SHP77 (cell line): ENCODE measurements at regions not wholly inside any gene's neighbourhood (a gene's known extent, or its start where the extent isn't known, plus 50 kb on each side); places are given as distances from the start of the nearest gene placed in this dataset.
"Not testable (repeated sequence)": the region's sequence is repeated elsewhere in the genome, so short reads cannot be mapped to it uniquely, and the experiment has no call there.

Experiments used
- DNase-seq, 2 experiments: peaks; one replicate each; lab custom pipeline; 2025; lab: John Stamatoyannopoulos, UW

DNA sequence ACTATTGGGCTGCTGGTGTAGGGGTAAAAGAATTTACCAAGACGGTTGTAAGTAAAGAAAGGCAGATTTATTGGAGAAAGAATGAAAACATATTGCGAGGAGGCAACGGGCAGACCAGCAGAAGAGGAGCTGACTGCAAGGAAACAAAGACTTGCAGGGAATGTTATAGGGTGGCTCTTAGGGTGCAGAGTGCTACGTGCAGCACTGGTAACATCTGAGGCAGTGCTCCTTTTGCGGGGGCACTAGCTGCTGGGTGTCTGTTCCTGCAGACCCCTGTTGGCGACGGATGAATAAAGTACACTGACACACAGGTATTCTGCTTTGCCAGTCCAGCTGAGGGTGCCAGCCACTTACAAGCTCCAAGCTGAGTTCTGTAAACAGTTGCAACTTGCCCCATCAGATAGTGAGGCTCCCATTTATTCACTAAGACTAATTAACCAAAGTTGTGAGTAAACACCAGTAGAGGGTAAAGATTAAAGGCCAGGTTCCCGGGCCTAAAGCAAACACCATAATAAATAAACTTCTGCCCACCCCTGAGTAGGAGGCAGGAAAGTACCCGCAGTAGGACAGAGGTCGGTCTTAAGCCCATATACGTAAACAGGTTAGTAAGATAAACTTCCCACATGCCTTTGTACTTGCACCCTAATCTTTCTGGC lies 140.2 kb upstream of the KCNK1 start:
- DNase-seq: no peak

DNA sequence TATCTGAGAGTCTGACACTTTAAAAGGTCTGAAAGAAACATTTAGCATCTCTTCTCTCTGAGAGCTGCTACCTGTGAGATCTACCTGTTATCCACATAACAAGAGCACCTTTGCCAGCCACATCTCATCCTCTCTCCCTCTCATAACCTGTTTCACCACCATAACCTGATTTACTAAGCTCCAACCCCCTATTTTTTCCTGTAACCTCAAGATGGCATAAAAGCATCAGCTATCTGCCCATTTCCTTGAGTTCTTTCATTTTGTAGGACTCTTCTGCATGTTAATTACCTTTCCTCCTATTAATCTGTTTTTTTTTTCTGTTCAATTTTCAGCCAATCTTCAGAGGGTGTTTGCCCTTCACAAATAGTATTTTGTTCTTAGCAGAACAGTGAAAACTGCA lies 136.5 kb upstream of the KCNK1 start:
- DNase-seq: no peak

DNA sequence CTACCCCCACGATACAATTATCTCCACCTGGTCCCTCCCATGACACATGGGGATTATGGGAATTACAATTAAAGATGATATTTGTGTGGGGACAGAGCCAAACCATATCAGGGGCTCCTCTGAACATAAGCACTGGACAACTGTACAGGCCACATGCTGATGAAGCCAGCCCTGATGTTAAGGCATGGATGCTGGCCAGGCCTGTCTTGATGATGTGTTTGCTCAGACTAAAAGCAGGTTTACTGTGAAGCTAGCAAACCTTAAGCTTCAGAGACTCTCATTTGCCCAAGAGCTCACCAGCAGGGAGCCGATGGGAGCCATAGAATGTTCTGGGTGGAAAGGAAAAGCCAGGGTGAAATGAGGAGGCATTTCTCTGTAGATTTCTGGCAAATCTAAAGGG lies 135.3 kb upstream of the KCNK1 start:
- DNase-seq: no peak

DNA sequence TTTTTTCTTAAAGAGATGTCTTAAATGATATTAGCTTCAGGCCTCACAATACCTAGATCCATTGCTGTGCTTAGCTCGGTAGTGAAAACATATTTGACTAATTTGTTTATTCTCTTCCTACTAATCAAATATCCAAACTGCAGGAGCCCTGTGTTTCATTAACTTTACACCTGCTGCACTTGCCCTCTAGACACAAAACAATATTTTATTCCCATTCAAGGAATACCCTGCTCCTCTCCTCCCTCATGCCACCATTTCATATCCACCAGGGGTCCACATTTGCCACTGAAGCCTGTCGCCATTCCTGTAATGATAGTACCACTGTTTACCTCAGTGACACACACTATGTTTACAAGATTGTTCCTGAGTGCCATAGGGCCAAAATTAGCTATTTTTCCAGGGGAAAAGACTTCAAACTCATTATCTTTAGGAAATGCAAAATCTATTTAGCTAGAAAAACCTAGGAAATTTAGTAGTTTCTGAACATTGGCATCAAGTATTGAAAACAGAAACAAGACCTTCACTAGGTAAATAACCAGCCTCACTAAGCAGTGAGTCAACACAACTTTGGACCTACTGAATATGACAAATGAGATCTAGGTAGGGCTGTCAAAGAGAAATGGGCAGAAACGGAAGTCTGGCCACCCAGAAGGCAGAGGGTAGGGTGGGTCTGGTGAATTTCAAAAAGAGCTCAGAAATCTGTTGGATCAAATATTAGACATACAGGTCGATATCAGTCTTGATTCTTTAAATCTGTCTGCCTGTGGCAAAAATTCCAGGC lies 134.6 kb upstream of the KCNK1 start:
- DNase-seq: no peak

DNA sequence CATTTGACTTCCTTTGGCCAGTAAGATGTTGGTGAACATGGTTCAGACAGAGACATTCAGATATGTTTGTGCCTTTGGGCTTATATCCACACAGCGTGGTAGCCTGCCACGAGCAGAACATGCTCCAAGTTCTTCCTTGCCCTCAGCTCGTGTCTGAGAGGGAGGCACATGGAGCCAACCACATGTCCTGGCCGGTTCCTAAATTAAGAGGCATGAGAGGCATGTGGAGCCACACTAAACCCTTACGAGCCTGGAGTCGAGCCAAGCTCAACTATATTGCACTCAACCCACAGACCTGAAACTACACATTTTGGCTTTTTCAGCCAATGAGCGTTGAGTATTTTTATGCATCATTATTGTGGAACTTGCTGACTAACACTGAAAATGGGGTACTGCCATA lies 133.7 kb upstream of the KCNK1 start:
- no peak for DNase-seq

DNA sequence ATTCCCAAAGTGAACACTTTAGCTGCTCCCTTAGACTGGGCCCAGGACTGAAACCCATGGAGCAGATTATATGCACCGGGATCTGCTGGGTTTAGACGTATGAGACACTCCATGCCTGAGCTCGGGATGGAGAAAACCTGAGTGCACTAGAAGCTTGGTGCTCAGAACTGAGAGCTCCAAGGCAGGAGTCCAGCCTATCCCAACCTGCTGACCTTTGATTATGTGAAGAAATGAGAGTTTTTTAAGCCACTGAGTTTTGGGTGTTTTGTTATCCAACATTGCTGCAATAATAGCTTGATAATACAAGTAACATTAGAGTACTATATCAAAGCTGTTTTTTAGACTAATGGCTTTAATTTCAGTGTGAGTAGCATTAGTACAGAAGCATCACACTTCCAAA lies 131.5 kb upstream of the KCNK1 start:
- DNase-seq: no peak

DNA sequence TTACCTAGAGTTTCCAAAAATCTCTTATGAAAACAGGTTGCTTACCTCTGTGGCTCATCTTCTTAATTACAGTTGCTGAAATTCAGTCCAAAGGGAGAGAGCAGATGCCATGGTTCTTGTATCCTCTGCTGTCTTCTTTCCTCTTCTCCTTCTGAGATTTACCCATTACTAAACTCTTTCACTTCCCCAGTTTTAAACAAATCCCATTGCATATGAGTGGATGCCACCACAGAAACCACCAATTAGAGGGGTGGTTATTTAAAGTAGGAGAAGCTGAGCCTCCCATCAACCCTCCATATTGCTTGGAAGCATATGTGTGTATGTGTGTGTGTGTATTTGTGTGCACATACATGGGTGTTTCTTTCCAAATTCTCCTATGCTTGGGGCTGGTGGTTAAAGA lies 128.5 kb upstream of the KCNK1 start:
- no peak for DNase-seq

DNA sequence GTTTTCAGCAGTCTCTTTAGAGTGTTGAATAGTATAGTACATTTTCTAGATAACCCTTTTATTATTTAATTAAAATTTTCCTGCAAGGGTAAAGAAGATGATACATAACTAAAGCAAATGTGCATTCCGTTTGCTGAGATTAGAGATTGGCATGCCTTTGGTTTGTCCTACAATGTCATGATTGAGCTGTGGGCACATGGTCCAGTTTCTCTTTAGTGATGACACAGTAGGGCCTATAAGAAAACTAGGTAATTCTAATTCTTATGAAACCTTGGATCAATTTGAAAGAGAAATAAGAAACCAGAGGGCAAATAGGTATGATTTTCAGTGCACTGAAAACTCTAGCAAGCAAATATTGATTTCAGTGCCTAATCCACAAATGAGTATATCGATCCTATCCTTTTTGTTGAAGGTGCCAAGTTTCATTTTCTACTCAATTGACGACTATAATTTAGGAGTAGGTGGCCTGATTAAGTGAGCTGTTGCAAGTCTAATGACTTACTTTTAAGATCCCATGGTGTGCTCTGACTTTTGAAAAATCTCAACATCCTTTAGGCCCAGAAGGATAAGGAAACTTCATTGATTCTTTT lies 128.0 kb upstream of the KCNK1 start:
- DNase-seq: no peak

DNA sequence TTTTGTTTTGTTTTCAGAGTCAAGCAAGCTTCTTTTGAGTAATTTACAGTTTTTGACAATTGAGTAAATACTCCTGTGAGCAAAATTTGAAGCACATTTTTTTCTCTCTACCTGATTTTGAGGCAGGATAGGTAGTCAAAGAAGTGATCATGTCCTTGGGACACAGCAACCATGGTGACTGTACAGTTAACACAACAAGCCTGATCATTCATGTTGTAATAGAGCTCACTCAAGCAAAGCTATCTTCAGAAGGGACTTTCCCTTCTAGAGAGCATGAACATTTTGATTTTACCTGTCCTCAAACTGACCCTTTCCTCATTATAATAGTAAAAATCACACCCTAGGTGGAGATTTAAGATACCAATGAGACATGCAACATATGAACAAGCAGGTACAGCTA lies 126.5 kb upstream of the KCNK1 start:
- DNase-seq: no peak

DNA sequence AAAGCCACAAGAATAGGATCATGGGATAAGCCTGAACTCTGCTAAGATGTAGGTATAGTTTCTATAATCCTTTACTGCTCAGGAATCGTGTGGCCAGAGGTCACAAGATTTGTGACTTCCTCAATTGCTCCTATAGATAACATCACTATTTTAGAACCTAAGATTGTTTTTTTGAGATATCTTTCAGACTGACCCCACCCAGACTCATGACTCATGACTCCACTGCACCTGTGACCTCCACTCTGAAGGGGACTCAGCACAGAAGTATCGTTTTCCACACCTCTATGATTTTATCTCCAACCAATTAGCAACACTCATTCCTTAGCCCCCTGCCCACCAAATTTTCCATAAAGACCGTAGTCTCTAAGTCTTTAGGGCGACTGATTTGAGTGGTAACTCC lies 124.5 kb upstream of the KCNK1 start:
- no peak for DNase-seq

DNA sequence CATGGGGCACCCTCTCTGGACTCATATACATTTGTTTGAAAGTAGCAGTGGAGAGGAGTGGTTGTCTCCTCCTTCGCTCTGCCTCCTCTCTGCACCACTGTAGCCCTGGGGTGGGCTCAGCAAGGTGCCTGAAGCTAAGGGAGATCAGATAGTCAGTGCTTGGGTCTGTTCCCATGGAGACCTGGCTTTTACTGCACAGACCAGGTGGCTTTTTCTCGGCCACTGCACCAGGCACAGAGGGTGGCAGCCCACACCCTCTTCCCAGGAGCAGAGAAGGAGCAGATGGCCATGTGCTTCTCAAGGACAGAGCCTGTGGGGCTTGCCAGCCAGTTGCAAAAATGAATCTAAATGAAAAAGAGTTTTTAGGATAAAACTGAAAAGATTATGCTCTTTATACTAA lies 123.4 kb upstream of the KCNK1 start:
- DNase-seq: peak in 1 of 2 experiments; percentile 15

DNA sequence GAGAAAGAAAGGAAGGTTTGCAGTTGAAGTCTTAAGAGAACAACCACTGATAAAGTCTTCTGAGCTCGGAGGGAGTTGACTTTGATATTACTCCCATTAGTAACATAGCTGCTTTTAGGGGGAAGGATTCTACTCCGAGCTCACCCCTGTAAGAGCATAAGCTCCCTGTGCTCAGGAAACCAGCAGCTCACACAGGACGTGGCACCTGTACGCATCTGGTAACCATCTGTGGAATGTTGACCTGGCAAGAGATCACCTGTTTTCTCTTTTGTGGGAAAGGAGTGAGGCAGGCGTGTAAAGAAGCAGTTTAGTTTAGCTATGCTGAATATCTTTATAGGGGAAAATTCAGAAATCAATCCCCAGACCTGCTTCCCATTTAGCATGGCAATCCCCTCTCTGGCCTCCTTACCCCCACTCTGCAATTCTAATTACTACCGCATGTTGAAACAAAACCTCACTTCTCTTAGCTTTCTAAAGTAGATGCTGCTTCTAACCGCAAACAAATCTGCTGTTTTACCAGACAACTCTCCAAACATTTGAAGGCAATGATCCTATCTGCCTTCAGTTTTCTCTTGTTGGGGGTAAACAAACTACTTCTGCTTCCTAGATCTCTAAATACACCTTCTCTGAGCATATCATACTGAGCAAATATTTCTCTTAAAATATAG lies 121.8 kb upstream of the KCNK1 start:
- no peak for DNase-seq

DNA sequence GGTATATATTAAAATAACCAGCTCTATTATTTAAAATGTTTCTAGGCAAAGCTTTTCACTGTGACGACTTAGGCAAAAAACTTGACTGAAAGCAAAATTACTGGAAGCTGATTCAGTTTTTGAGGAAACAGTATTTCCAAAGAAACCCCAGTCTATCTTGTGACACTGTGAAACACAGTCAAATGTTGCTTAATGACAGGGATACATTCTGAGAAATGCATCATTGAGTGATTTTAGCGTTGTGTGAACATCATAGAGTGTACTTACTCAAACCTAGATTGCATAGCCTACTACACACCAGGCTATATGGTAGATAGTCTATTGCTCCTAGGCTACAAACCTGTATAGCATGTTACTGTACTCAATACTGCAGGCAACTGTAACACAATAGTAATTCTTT lies 116.9 kb upstream of the KCNK1 start:
- no peak for DNase-seq

DNA sequence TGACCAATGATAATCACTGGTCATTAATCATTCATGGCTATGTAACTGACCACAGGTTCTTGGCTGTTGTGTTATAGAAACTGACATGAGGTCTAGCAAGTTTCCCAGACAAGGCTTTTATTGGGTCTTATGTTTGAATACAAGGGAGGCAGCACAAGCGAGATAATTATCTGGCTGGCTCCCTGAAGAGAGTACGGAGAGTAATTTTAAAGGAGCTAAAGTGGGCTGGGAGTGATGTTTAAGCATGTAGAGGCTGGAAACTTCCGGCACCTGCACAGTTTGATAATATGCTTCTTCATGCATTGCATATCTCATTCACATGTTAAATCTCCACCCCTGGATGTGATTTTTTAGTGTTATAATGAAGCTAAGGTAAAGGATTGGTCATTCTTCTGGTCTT lies 116.2 kb upstream of the KCNK1 start:
- no peak for DNase-seq

DNA sequence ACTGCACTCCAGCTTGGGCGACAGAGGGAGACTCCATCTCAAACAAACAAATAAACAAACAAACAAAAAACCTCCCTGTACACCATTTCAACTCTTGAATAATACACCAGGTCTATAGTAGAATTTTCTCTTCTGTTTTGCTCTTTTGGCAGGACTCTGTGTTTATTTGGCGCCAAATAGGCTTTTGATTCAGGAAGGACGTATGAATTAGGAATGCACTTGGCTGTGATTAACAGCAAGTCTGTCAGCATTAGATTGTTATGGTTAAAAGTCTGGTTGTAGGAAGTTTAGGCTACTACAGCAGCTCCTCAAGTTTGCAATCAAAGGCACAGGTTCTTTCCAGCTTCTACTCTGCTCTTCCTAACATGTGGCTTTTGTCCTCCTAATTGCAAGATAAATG lies 113.8 kb upstream of the KCNK1 start:
- DNase-seq: no peak

DNA sequence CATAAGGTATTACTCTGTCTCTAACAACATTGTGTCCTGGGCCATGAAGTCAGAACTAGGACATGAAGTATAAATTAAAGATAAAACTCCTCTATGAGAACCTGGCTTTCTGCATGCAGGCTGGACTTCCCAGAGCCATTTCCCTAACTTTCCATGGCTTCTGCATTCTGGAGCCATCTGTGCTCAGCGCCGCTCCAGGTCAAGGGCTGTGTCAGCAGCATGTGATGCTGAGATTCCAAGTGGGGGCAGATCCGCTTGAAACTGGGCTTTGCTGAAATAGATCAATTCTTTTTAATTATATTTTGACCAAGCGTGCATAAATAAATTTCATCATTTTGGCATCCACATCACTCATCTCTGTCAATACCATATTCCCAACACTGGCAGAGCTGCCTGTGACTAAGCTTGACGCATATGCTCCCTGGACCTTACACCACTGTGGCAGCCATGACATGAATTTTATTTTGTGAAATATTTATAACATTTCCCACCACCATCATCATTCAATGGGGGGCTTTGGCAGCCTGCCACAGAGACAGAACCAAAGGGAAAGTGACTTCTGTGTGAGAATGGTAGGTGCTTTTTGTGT lies 110.4 kb upstream of the KCNK1 start:
- DNase-seq: no peak

DNA sequence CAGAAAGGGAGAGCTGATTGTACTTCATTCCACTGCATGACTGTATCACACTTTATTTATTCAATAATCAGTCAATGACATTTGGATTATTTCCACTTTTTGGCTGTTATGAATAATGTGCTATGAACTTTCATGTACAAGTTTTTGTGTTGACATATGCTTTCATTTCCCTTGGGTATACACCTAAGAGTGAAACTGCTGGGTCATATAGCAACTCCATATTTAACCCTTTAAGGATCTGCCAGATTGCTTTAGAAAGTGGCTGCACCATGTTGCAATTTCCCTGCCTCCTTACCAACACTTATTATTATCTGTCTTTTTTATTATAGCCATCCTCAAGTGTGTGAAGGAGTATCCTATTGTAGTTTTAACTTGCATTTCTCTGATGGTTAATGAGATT lies 108.8 kb upstream of the KCNK1 start:
- no peak for DNase-seq

DNA sequence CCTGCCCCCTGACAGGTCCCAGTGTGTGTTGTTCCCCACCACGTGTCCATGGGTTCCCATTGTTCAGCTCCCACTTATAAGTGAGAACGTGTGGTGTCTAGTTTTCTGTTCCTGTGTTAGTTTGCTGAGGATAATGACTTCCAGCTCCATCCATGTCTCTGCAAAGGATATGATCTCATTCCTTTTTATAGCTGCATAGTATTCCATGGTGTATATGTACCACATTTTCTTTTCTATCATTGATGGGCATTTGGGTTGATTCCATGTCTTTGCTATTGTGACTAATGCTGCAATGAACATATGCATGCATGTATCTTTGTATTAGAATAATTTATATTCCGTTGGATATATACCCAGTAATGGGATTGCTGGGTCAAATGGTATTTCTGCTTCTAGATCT lies 108.0 kb upstream of the KCNK1 start:
- not testable (repeated sequence) for DNase-seq

DNA sequence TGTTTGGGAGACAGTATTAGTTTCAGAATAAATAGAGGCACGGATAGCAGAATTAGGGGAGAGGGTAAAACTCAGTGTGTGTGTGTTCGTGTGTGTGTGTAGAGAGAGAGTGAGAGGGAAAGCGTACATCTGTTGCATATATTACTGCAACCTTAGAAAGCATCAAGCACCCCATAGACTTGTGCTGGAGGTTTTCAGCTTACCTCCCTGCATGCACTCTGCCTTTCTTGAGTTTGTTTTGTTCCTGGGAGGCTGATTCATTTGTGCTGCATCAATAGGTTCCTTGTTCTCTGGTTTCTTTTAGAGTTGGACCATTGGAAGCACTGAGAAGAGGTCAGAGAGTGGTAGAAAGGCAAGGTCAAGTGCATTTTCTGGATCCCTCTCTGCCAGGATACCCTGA lies 104.4 kb upstream of the KCNK1 start:
- no peak for DNase-seq

DNA sequence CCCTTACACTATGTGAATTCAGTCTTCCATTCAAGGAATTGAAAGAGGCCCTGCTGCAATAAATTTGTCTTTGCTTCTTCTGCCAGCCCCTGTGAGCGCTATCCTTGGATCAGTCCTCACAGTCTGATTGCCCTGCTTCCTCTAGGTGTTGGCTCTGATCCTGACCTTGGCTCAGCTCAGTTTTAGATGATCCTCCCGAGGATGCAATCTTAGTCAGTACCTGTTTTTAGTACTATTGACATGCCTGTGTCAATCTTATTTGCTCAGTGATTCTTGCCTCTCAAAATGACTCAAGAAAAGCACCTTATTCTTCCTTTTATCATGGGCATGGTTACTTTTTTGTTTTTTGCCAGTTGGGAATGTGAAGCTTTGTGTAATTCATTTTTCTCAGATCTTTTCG lies 101.4 kb upstream of the KCNK1 start:
- no peak for DNase-seq

DNA sequence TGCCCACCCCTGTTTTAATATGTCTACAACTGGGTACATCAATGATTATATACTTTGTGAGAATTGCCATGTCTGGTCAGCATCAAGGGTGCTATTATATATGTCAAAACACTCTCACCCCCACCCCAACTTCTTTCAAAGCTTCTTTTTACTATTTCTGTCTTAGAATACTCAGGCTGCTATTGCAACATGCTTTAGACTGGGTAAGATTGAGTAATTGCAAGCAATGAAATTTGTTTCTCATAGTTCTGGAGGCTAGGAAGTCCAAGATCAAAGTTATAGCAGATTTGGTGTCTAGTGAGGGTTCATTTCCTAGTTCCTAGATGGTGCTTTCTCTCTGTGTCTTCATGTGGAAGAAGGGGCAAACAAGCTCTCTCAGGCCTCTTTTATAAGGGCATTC lies 100.5 kb upstream of the KCNK1 start:
- no peak for DNase-seq

DNA sequence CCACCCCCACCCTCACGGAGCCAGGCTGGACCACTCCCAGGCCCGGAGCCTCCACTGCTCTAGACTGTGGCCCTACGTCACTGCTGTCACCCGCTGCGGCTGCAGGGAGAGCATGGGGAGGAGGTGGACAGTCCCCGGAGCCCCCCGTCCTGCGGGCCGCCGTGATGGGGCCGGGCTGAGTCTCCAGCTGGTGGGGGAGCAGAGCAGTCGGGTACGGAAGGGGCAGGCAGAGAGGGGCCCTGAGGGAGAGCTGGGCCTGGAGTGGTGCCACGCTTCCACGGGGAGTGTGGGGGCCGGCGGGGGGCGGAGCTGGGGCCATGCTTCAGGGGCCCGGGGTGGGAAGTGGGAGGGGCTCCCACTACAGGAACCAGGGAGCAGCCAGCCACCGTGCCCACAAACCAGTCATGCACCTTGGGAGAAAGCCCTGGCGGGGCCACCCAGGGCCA lies 98.9 kb upstream of the KCNK1 start:
- no peak for DNase-seq

DNA sequence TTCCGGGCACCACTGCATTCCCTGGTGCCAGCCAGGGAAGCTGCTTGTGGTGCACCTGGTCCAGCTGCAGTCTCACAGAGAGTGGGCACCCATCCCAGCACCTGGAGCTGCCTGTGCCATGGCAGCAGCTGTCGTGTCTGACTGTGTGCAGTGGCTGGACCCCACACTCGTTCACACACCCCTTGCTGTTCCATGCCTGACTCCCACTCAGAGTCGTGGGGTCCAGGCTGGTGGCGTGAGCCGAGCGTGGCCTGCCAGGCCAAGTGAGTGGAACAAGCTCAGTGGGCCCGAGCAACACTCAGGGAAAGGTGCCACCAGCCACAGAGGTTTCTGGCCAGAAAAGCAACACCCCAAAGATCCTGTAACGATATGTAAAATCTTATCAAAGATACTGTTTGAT lies 97.2 kb upstream of the KCNK1 start:
- DNase-seq: no peak
